ENCODE measurements at regions not wholly inside any gene's neighbourhood (a gene's known extent, or its start where the extent isn't known, plus 50 kb on each side); places are given as distances from the start of the nearest gene placed in this dataset.

GRCh38 chr9:79143211-79143610 lies 428.6 kb upstream of the TLE4 start:
- Histone ChIP-seq H3K27me3 (ENCODE audit: insufficient read depth, low read length) (no peaks in the 10 kb centered on the region), H2AFZ (ENCODE audit: low read depth, low read length) (no peak overlapping the region), H3K27ac (ENCODE audit: low read depth, low read length) (no peak overlapping the region), H3K9ac (ENCODE audit: low read length) (no peak overlapping the region), H3K4me3 (ENCODE audit: insufficient read depth, low read depth, low read length) (no peak overlapping the region), H3K9me3 (ENCODE audit: insufficient read depth, low read depth, low read length) (no peaks in the 10 kb centered on the region), H4K20me1 (ENCODE audit: insufficient read depth, low read length) (no peaks in the 10 kb centered on the region), H3K4me2 (ENCODE audit: low read length) (no peak overlapping the region), H3K4me1 (ENCODE audit: insufficient read depth, low read length) (no peaks in the 10 kb centered on the region), H3K36me3 (ENCODE audit: insufficient read depth, low read length) (no peaks in the 10 kb centered on the region), H3K79me2 (ENCODE audit: insufficient read depth, low read length) (no peaks in the 10 kb centered on the region)
- FAIRE-seq (no peak), DNase-seq (ENCODE audit: low read depth) (no peak)
- TF ChIP-seq EZH2 (IDR thresholded peaks at IDR 0.05; ENCODE audit: insufficient read depth, low read length) (no peak), CTCF (IDR thresholded peaks at IDR 0.05; ENCODE audit: insufficient read depth, low read depth, low read length) (no peak)
- Mint-ChIP-seq H3K9me3 (ENCODE audit: unreplicated experiment) (no peaks in the 10 kb centered on the region), H3K36me3 (ENCODE audit: low read depth, unreplicated experiment) (no peaks in the 10 kb centered on the region), H3K27me3 (ENCODE audit: low read depth, unreplicated experiment) (no peaks in the 10 kb centered on the region), H3K4me3 (ENCODE audit: unreplicated experiment) (no peak overlapping the region), H3K4me1 (ENCODE audit: low read depth, unreplicated experiment) (peaks cover 8% of the 10 kb centered on the region), H3K27ac (ENCODE audit: unreplicated experiment) (no peak overlapping the region)

- FAIRE-seq (no peak), DNase-seq (ENCODE audit: low read depth) (no peak)
- no peaks in the 10 kb centered on the region for H3K79me2 ChIP-seq (ENCODE audit: insufficient read depth, low read length)
- no peaks in the 10 kb centered on the region for H4K20me1 ChIP-seq (ENCODE audit: insufficient read depth, low read length)
- Mint-ChIP-seq H3K9me3 (ENCODE audit: unreplicated experiment) (no peaks in the 10 kb centered on the region), H3K4me3 (ENCODE audit: unreplicated experiment) (no peak overlapping the region), H3K27ac (ENCODE audit: unreplicated experiment) (no peak overlapping the region), H3K36me3 (ENCODE audit: low read depth, unreplicated experiment) (no peaks in the 10 kb centered on the region), H3K4me1 (ENCODE audit: low read depth, unreplicated experiment) (peaks cover 8% of the 10 kb centered on the region), H3K27me3 (ENCODE audit: low read depth, unreplicated experiment) (no peaks in the 10 kb centered on the region)
- no peak overlapping the region for H3K9ac ChIP-seq (ENCODE audit: low read length)
- no peak overlapping the region for H2AFZ ChIP-seq (ENCODE audit: low read depth, low read length)
- no peaks in the 10 kb centered on the region for H3K9me3 ChIP-seq (ENCODE audit: insufficient read depth, low read depth, low read length)
- no peaks in the 10 kb centered on the region for H3K27me3 ChIP-seq (ENCODE audit: insufficient read depth, low read length)
- H3K27ac ChIP-seq (ENCODE audit: low read depth, low read length) = no peak overlapping the region
- no peak overlapping the region for H3K4me2 ChIP-seq (ENCODE audit: low read length)
- no peak overlapping the region for H3K4me3 ChIP-seq (ENCODE audit: insufficient read depth, low read depth, low read length)
- no peak for TF ChIP-seq CTCF (IDR thresholded peaks at IDR 0.05; ENCODE audit: insufficient read depth, low read depth, low read length)
- H3K36me3 ChIP-seq (ENCODE audit: insufficient read depth, low read length) = no peaks in the 10 kb centered on the region
- H3K4me1 ChIP-seq (ENCODE audit: insufficient read depth, low read length) = no peaks in the 10 kb centered on the region
Observed at GRCh38 chr9:79145442-79145841, 426.3 kb upstream of the TLE4 start.

- H3K4me2 ChIP-seq (ENCODE audit: low read length) = no peak overlapping the region
- no peaks in the 10 kb centered on the region for H4K20me1 ChIP-seq (ENCODE audit: insufficient read depth, low read length)
- H3K79me2 ChIP-seq (ENCODE audit: insufficient read depth, low read length) = no peaks in the 10 kb centered on the region
- Mint-ChIP-seq H3K4me3 (ENCODE audit: unreplicated experiment) (no peak overlapping the region), H3K4me1 (ENCODE audit: low read depth, unreplicated experiment) (peaks cover 3% of the 10 kb centered on the region), H3K9me3 (ENCODE audit: unreplicated experiment) (peaks cover 4% of the 10 kb centered on the region), H3K27ac (ENCODE audit: unreplicated experiment) (no peak overlapping the region), H3K36me3 (ENCODE audit: low read depth, unreplicated experiment) (no peaks in the 10 kb centered on the region), H3K27me3 (ENCODE audit: low read depth, unreplicated experiment) (no peaks in the 10 kb centered on the region)
- no peak overlapping the region for H3K27ac ChIP-seq (ENCODE audit: low read depth, low read length)
- TF ChIP-seq CTCF (IDR thresholded peaks at IDR 0.05; ENCODE audit: insufficient read depth, low read depth, low read length) (no peak), EZH2 (IDR thresholded peaks at IDR 0.05; ENCODE audit: insufficient read depth, low read length) (no peak)
- no peak overlapping the region for H2AFZ ChIP-seq (ENCODE audit: low read depth, low read length)
- no peak for DNase-seq (ENCODE audit: low read depth)
- FAIRE-seq = no peak
- H3K36me3 ChIP-seq (ENCODE audit: insufficient read depth, low read length) = no peaks in the 10 kb centered on the region
- no peaks in the 10 kb centered on the region for H3K9me3 ChIP-seq (ENCODE audit: insufficient read depth, low read depth, low read length)
- H3K9ac ChIP-seq (ENCODE audit: low read length) = no peak overlapping the region
- H3K27me3 ChIP-seq (ENCODE audit: insufficient read depth, low read length) = no peaks in the 10 kb centered on the region
- H3K4me1 ChIP-seq (ENCODE audit: insufficient read depth, low read length) = no peaks in the 10 kb centered on the region
- no peak overlapping the region for H3K4me3 ChIP-seq (ENCODE audit: insufficient read depth, low read depth, low read length)
Observed at GRCh38 chr9:79149585-79149984, 422.2 kb upstream of the TLE4 start.

Data from astrocyte (in vitro differentiated cells and primary cell).